Esophagus muscularis mucosa (tissue), 3 donors: ENCODE measurements at regions not wholly inside any gene's neighbourhood (a gene's known extent, or its start where the extent isn't known, plus 50 kb on each side); places are given as distances from the start of the nearest gene placed in this dataset.

ENCODE experiments used
- CTCF ChIP-seq, 3 experiments: fragments of 200-600 bp in 2 of 3; fragments of 450-650 bp in 1 of 3; sonication (generic) in 2 of 3; IDR thresholded peaks; one replicate each; pipeline ENCODE4 v1.5.1; 2017 to 2019; ENCODE audit warnings: antibody characterized with exemption in 3 of 3, mild to moderate bottlenecking in 2 of 3, moderate library complexity in 1 of 3
- POLR2AphosphoS5 ChIP-seq, 2 donors: sonication (generic); formaldehyde crosslinking; IDR thresholded peaks; one replicate each; pipeline ENCODE4 v1.6.1; 2017; ENCODE audit warnings: antibody characterized with exemption in 2 of 2

GRCh38 chr10:30731963-30732362, 102.4 kb upstream of the LYZL2 start:
- no peak for TF ChIP-seq CTCF (IDR thresholded peaks at IDR 0.05)
- TF ChIP-seq POLR2AphosphoS5 (IDR thresholded peaks at IDR 0.05): no peak
